ENCODE measurements at regions not wholly inside any gene's neighbourhood (a gene's known extent, or its start where the extent isn't known, plus 50 kb on each side); places are given as distances from the start of the nearest gene placed in this dataset.

GRCh38 chr6:91731939-91732338 is 1145.1 kb upstream of the MAP3K7 start:
- DNase-seq: no peak

- no peak for DNase-seq
Measured at GRCh38 chr6:91730710-91731109, 1143.8 kb upstream of the MAP3K7 start.

- no peak for DNase-seq
Measured at GRCh38 chr6:91720324-91720723, 1133.5 kb upstream of the MAP3K7 start.

- no peak for DNase-seq
Measured at GRCh38 chr6:91719414-91719813, 1132.5 kb upstream of the MAP3K7 start.

GRCh38 chr6:91718198-91718597 is 1131.3 kb upstream of the MAP3K7 start:
- no peak for DNase-seq

- DNase-seq: no peak
Measured at GRCh38 chr6:91717094-91717493, 1130.2 kb upstream of the MAP3K7 start.

GRCh38 chr6:91716361-91716760 is 1129.5 kb upstream of the MAP3K7 start:
- no peak for DNase-seq

- DNase-seq: no peak
Measured at GRCh38 chr6:91715171-91715805, 1128.4 kb upstream of the MAP3K7 start.

- no peak for DNase-seq
Measured at GRCh38 chr6:91713911-91714310, 1127.0 kb upstream of the MAP3K7 start.

GRCh38 chr6:91711518-91711917 is 1124.6 kb upstream of the MAP3K7 start:
- no peak for DNase-seq

- no peak for DNase-seq
Measured at GRCh38 chr6:91710342-91710741, 1123.5 kb upstream of the MAP3K7 start.

- DNase-seq: no peak
Measured at GRCh38 chr6:91708534-91708933, 1121.7 kb upstream of the MAP3K7 start.

GRCh38 chr6:91705646-91706045 is 1118.8 kb upstream of the MAP3K7 start:
- DNase-seq: no peak

- no peak for DNase-seq
Measured at GRCh38 chr6:91704531-91704930, 1117.7 kb upstream of the MAP3K7 start.

- DNase-seq: no peak
Measured at GRCh38 chr6:91697010-91697695, 1110.3 kb upstream of the MAP3K7 start.

GRCh38 chr6:91695221-91695620 is 1108.3 kb upstream of the MAP3K7 start:
- no peak for DNase-seq

- no peak for DNase-seq
Measured at GRCh38 chr6:91694016-91694654, 1107.3 kb upstream of the MAP3K7 start.

- DNase-seq: no peak
Measured at GRCh38 chr6:91691449-91691848, 1104.6 kb upstream of the MAP3K7 start.

- no peak for DNase-seq
Measured at GRCh38 chr6:91683240-91683639, 1096.4 kb upstream of the MAP3K7 start.

- DNase-seq: no peak
Measured at GRCh38 chr6:91681296-91681695, 1094.4 kb upstream of the MAP3K7 start.

GRCh38 chr6:91678679-91679446 is 1092.0 kb upstream of the MAP3K7 start:
- DNase-seq: no peak

- no peak for DNase-seq
Measured at GRCh38 chr6:91672201-91672600, 1085.3 kb upstream of the MAP3K7 start.

- DNase-seq: no peak
Measured at GRCh38 chr6:91669871-91670268, 1083.0 kb upstream of the MAP3K7 start.
